Breast epithelium (tissue), 4 donors: ENCODE measurements at regions not wholly inside any gene's neighbourhood (a gene's known extent, or its start where the extent isn't known, plus 50 kb on each side); places are given as distances from the start of the nearest gene placed in this dataset.

Experiments used
- DNase-seq, 2 donors: peaks; one replicate each; pipeline ENCODE4 v3.0.0-alpha.2; 2019; ENCODE audit warnings: low spot score in 2 of 2
- H3K27ac ChIP-seq, 2 donors: fragments of 200-600 bp; sonication (generic) in 1 of 2; one replicate each; pipeline ENCODE4 v1.5.1; 2016 to 2019; ENCODE audit warnings: mild to moderate bottlenecking in 1 of 2
- H3K27me3 ChIP-seq, 2 donors: fragments of 200-600 bp; sonication (generic) in 1 of 2; one replicate each; pipeline versions ENCODE4 v1.5.1 to v1.6.0; 2017 to 2019; ENCODE audit warnings: control low read depth in 1 of 2, mild to moderate bottlenecking in 1 of 2
- H3K36me3 ChIP-seq: fragments of 200-600 bp; one replicate; pipeline ENCODE4 v1.5.1; 2019
- H3K4me1 ChIP-seq, 2 donors: fragments of 200-600 bp; sonication (generic); one replicate each; pipeline ENCODE4 v1.5.1; 2016 to 2019; ENCODE audit warnings: control low read depth in 1 of 2
- H3K4me3 ChIP-seq, 3 donors: fragments of 200-600 bp; sonication (generic); 1 replicate in 2 of 3; 2 replicates in 1 of 3; pipeline ENCODE4 v1.5.1; 2016 to 2019; ENCODE audit warnings: mild to moderate bottlenecking in 3 of 3, moderate library complexity in 2 of 3
- H3K9me3 ChIP-seq, 2 donors: fragments of 200-600 bp; sonication (generic) in 1 of 2; one replicate each; pipeline ENCODE4 v1.5.1; 2016 to 2019; ENCODE audit warnings: control low read depth in 1 of 2
- POLR2A ChIP-seq: fragments of 450-650 bp; IDR thresholded peaks from one replicate; pipeline ENCODE4 v1.6.1; 2016; ENCODE audit warnings: antibody characterized with exemption, mild to moderate bottlenecking, moderate library complexity
- POLR2AphosphoS5 ChIP-seq, 3 donors: sonication (generic); formaldehyde crosslinking; IDR thresholded peaks; one replicate each; pipeline ENCODE4 v1.6.1; 2017; ENCODE audit warnings: antibody characterized with exemption in 3 of 3
- intact Hi-C: fragments of 100-400 bp; cut with DNase I; formaldehyde crosslinking; loops from one replicate; pipeline ENCODE4 v1.15.1; 2023; ENCODE audit warnings: low total_unique reads
- TF ChIP-seq, protein P1 (sequence below), 3 donors: fragments of 450-650 bp; IDR thresholded peaks; one replicate each; pipeline ENCODE4 v1.5.1; 2016 to 2017; ENCODE audit warnings: antibody characterized with exemption in 3 of 3, mild to moderate bottlenecking in 3 of 3, moderate library complexity in 3 of 3

DNA sequence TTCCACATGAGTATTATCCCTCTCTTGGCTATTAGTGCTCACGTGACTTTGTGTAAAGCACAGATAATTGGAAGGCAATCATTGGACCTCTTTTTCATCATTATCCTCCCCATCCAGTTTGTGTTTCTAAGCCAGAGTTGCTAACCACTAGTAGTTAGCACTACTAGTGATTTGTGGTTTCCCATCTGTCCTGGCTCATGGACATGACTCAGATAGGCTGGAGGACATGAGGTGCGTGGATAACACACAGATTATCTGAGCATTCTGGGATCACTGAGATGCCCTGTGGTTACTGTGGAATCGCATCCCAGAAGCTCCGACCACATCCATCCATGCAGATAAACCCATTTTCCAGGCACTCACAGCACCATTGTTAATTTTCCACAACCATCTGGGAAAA is 123.8 kb upstream of the NAA20 start:
- DNase-seq = no peak
- no peaks in the 10 kb centered on the region for H3K27me3 ChIP-seq
- no peak overlapping the region for H3K27ac ChIP-seq
- H3K9me3 ChIP-seq = peaks cover 0 to 3% of the 10 kb centered on the region in 2 donors
- H3K36me3 ChIP-seq = no peaks in the 10 kb centered on the region
- TF ChIP-seq POLR2A (no peak), POLR2AphosphoS5 (IDR thresholded peaks at IDR 0.05) (no peak)
- TF ChIP-seq, protein P1, sequence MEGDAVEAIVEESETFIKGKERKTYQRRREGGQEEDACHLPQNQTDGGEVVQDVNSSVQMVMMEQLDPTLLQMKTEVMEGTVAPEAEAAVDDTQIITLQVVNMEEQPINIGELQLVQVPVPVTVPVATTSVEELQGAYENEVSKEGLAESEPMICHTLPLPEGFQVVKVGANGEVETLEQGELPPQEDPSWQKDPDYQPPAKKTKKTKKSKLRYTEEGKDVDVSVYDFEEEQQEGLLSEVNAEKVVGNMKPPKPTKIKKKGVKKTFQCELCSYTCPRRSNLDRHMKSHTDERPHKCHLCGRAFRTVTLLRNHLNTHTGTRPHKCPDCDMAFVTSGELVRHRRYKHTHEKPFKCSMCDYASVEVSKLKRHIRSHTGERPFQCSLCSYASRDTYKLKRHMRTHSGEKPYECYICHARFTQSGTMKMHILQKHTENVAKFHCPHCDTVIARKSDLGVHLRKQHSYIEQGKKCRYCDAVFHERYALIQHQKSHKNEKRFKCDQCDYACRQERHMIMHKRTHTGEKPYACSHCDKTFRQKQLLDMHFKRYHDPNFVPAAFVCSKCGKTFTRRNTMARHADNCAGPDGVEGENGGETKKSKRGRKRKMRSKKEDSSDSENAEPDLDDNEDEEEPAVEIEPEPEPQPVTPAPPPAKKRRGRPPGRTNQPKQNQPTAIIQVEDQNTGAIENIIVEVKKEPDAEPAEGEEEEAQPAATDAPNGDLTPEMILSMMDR (IDR thresholded peaks at IDR 0.05) = no peak
- H3K4me3 ChIP-seq = no peak overlapping the region
- peaks cover 5 to 12% of the 10 kb centered on the region in 2 donors for H3K4me1 ChIP-seq
- intact Hi-C loops = loop anchor here (10.0 kb wide), 1 partner anchor 111 kb away; no protein-coding TSS in a partner anchor

DNA sequence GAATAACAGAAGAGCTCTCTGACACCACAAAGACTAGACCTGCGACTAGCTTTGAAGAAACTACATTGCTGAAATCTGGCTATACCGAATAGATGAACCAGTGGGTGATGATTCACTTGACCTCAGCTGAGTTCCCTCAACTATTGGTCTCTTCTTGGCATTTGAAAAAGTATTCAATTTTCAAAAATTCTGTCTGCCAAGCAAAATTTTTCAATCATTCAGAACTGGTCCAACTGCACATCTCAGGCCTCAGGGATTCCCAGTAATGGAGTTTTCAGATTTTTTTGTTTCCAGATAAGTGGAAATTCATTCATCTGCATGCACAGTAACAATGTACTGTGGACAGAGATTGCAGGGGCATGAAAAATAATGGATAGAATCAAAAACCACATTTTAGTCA is 121.4 kb upstream of the NAA20 start:
- Histone ChIP-seq H3K27ac (no peak overlapping the region), H3K36me3 (no peaks in the 10 kb centered on the region), H3K27me3 (no peaks in the 10 kb centered on the region), H3K4me3 (no peak overlapping the region), H3K4me1 (no peaks in the 10 kb centered on the region), H3K9me3 (peaks cover 8 to 9% of the 10 kb centered on the region in 2 donors)
- intact Hi-C loops = loop anchor here (10.0 kb wide), 1 partner anchor 109 kb away; no protein-coding TSS in a partner anchor
- TF ChIP-seq, protein P1 (IDR thresholded peaks at IDR 0.05) = no peak
- TF ChIP-seq POLR2A (no peak), POLR2AphosphoS5 (IDR thresholded peaks at IDR 0.05) (no peak)
- DNase-seq = no peak

DNA sequence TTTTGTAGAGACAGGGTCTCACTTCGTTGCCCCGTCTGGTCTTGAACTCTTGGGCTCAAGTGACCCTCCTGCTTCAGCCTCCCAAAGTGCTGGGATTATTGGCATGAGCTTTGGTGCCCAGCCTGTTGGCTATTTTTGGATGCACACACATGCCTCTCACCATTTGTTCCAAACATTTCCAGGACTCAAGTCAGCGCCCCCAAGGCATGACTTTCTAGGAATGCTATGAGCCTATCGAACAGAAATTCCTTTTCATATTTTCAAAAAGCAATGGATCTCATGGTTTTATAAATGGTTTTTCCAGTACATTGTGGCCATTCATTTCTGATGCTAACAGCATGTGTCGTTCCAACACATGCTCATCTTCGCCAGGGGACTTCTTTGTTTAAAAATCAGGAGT is 119.3 kb upstream of the NAA20 start:
- TF ChIP-seq POLR2AphosphoS5 (IDR thresholded peaks at IDR 0.05) = no peak
- TF ChIP-seq POLR2A = no peak
- TF ChIP-seq, protein P1 (IDR thresholded peaks at IDR 0.05) = no peak

DNA sequence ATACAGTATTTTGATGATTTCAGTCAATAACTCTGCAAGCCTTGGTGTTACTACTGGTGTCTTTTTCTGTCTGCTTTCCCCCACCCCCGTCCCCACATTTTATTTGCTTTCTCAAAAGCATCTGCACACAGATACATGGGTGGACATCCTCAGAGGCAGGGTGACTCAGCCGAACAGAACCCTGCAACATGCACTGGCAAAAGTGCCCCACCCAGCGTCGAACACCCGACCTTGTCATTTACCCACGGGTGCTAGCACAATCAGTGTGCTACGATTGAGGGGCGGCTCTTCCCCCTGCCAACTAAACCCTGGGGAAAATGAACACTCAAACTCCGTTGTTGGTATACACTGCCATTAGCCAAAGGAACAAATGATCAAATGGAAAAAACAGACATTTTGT is 115.9 kb upstream of the NAA20 start:
- H3K27ac ChIP-seq = no peak overlapping the region

More for the DNA sequence above, 119.3 kb upstream of the NAA20 start:
- Histone ChIP-seq H3K4me1 (no peaks in the 10 kb centered on the region), H3K36me3 (no peaks in the 10 kb centered on the region), H3K27ac (no peak overlapping the region), H3K9me3 (peaks cover 5 to 9% of the 10 kb centered on the region in 2 donors), H3K27me3 (no peaks in the 10 kb centered on the region), H3K4me3 (no peak overlapping the region)
- intact Hi-C loops = loop anchor here (10.0 kb wide), 1 partner anchor 107 kb away; no protein-coding TSS in a partner anchor
- no peak for DNase-seq

DNA sequence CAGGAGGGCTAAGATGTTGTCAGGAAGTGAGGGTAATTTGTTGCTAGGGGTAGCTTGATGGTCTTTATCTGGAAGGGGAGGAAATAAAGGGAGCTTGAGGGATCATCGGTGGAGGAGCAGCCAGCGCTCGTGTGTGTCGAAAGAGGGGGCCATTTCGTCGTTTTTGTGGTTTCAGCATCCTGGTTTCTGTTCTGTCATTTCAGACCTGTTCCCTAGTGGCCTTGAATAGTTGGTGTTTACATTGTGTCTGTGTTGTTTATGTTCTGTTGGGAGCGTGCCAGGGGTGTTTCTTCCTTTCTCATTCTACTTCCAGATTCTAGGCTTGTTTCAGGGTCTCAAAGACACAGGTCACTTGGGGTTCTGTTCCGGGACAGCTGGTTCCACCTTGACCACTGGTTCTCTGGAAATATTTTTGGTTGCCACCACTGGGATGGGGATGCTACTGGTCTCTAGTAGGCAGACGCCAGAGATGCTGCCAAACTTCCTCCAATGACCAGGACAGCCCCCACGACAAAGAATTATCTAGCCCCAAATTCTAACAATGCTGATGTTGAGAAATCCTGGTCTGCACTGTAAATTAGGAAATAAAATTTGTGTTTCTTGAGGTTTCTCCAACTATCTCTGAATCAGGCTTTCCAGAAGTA is 113.9 kb upstream of the NAA20 start:
- Histone ChIP-seq H3K9me3 (peaks cover 5 to 9% of the 10 kb centered on the region in 2 donors), H3K27me3 (no peaks in the 10 kb centered on the region), H3K4me3 (no peak overlapping the region), H3K4me1 (no peaks in the 10 kb centered on the region), H3K36me3 (no peaks in the 10 kb centered on the region), H3K27ac (peak overlapping the region in 1 of 2 donors; percentile 29)
- TF ChIP-seq POLR2A (no peak), POLR2AphosphoS5 (IDR thresholded peaks at IDR 0.05) (no peak)
- TF ChIP-seq, protein P1 (IDR thresholded peaks at IDR 0.05) = peak in 2 of 3 donors; percentile 29 to 37
- peak in 1 of 2 donors; percentile 58 for DNase-seq
- intact Hi-C loops = no loop called here

More for the DNA sequence above, 115.9 kb upstream of the NAA20 start:
- intact Hi-C loops = no loop called here
- Histone ChIP-seq H3K4me1 (no peaks in the 10 kb centered on the region), H3K4me3 (no peak overlapping the region), H3K27me3 (no peaks in the 10 kb centered on the region), H3K36me3 (no peaks in the 10 kb centered on the region), H3K9me3 (peaks cover 5 to 9% of the 10 kb centered on the region in 2 donors)
- TF ChIP-seq POLR2A (no peak), POLR2AphosphoS5 (IDR thresholded peaks at IDR 0.05) (no peak)
- TF ChIP-seq, protein P1 (IDR thresholded peaks at IDR 0.05) = no peak
- no peak for DNase-seq
